Activated CD4-positive, alpha-beta T cell treated with anti-CD3 and anti-CD28 coated beads for 36 hours (primary cell): ENCODE measurements at regions not wholly inside any gene's neighbourhood (a gene's known extent, or its start where the extent isn't known, plus 50 kb on each side); places are given as distances from the start of the nearest gene placed in this dataset.
"Not testable (repeated sequence)": the region's sequence is repeated elsewhere in the genome, so short reads cannot be mapped to it uniquely, and the experiment has no call there.

Experiments used
- ATAC-seq: fragments of 200-7000 bp; cut with Tn5 transposase; one replicate; pipeline ENCODE4 v1.10.0; 2021; ENCODE audit warnings: mild to moderate bottlenecking, moderate library complexity
- CTCF ChIA-PET: fragments of 350-600 bp; sonication (Branson Sonifier 250); formaldehyde crosslinking; loops from one replicate; lab custom pipeline; 2021; ENCODE audit warnings: antibody characterized with exemption; lab: Charles Lee
- POLR2A ChIA-PET: fragments of 350-600 bp; sonication (Branson Sonifier 250); formaldehyde crosslinking; loops from one replicate; lab custom pipeline; 2021; ENCODE audit warnings: antibody characterized with exemption, inconsistent platforms; lab: Charles Lee
- DNase-seq: peaks from one replicate; pipeline ENCODE4 v3.0.0-alpha.2; 2020
- H3K27ac Mint-ChIP-seq: one replicate; pipeline ENCODE4 v1.8.0; 2021; ENCODE audit warnings: mixed read lengths
- H3K27me3 Mint-ChIP-seq: one replicate; pipeline ENCODE4 v1.8.0; 2021; ENCODE audit warnings: mixed read lengths
- H3K36me3 Mint-ChIP-seq: one replicate; pipeline ENCODE4 v1.8.0; 2021; ENCODE audit warnings: low read depth, mixed read lengths
- H3K4me1 Mint-ChIP-seq: one replicate; pipeline ENCODE4 v1.8.0; 2021; ENCODE audit warnings: mixed read lengths
- H3K4me3 Mint-ChIP-seq: one replicate; pipeline ENCODE4 v1.8.0; 2021; ENCODE audit warnings: mild to moderate bottlenecking, moderate library complexity, mixed read lengths
- H3K9me3 Mint-ChIP-seq: one replicate; pipeline ENCODE4 v1.8.0; 2021; ENCODE audit warnings: low read depth, mixed read lengths
- intact Hi-C, 2 experiments: fragments of 100-400 bp; cut with DNase I in 1 of 2; cut with micrococcal nuclease in 1 of 2; formaldehyde crosslinking; loops; one replicate each; pipeline versions ENCODE4 v1.14.2 to v1.15.1; 2022 to 2024; cut with DNase I, micrococcal nuclease

DNA sequence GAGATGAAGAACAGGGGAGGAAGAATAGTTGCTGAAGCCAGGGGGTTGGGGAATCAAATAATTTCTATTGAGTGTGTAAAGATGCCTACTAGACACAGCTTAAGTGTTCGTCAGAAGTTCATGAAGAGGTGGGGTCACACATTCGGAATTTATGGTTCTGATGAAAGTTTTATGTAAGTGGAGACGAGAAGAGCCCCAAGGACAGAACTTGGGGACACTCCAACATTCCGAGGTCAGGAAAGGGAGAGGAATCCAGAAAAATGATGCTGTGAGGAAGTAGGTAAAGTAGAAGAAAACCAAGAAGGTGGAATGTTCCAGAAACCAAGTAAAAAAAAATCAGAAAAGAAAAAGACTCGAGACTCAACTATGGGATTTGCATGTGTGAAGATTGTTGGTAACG lies 272.5 kb downstream of the SIPA1L2 start:
- intact Hi-C loops, result no loop called here
- ATAC-seq (no peak), DNase-seq (no peak)
- ChIA-PET CTCF (interaction anchor here (1.0 kb wide), 1 partner anchor 136 kb away, joined by 3 read pairs; no protein-coding TSS in a partner anchor), POLR2A (no interaction called here)
- Mint-ChIP-seq H3K4me3 (no peak overlapping the region), H3K36me3 (no peaks in the 10 kb centered on the region), H3K4me1 (no peaks in the 10 kb centered on the region), H3K9me3 (no peaks in the 10 kb centered on the region), H3K27ac (no peak overlapping the region), H3K27me3 (no peaks in the 10 kb centered on the region)

DNA sequence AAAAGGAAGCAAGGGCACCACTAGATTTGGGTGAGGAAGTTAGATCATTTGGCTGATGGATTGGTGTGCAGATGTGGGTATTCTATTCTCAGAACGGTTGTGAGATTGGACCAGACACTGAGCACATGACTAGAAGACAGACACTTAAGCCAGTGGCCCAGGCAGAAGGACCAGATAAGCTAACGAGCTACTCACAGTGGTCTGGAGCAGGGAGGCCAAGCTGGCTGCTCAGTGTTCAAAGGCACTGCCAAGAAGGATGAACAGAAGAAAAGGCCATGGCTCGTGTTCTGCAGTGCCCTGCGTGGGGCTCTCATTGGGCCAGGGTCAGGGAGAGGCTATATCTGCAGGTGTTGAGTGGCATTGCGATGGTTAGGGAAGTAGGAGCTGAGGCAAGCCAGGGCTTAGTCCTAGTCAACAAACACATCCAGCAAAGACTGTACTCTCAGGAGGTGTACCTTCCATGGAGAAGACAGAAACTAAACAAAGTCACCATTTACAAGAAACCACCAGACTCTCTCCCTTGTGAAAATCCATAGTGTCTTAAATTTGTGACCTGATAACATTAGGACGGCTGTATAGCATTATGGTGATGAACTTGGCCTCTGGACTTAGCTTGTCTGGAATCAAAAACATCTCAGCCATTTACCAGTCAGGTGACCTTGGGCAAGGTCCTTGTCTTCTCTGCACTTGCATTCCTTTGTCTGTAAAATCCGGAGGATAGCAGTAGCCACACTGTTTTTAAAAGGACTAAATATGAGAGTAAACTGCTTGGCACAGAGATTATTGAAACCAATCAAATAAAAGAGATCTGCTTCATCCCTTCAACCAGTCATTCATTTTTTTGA lies 274.5 kb downstream of the SIPA1L2 start:
- Mint-ChIP-seq H3K4me1 (no peaks in the 10 kb centered on the region), H3K27me3 (no peaks in the 10 kb centered on the region), H3K9me3 (no peaks in the 10 kb centered on the region), H3K27ac (no peak overlapping the region), H3K4me3 (no peak overlapping the region), H3K36me3 (no peaks in the 10 kb centered on the region)
- POLR2A ChIA-PET, result no interaction called here
- no peak for ATAC-seq
- DNase-seq, result no peak
- CTCF ChIA-PET, result no interaction called here
- intact Hi-C loops, result no loop called here

DNA sequence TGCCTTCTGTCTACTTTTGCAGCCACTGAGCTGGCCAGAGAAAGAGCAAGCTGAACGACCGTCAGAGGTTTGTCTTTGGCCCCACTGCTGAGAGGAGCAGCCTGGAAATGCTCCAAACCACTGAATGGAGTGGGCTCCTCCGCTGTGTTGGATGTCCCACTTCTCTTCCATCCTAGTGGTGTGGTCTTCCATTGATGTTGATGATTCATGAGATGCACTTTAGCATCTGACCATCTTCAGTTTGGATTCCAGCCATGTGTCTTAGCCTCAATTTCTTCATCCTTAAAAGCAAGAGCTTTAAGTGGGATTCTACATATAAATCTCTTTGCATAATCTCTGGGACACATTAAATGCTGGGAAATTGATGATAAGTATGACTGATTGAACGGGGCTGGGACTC lies 276.9 kb downstream of the SIPA1L2 start:
- ATAC-seq, result no peak
- Mint-ChIP-seq H3K27ac (no peak overlapping the region), H3K4me1 (no peaks in the 10 kb centered on the region), H3K4me3 (no peak overlapping the region), H3K36me3 (no peaks in the 10 kb centered on the region), H3K9me3 (no peaks in the 10 kb centered on the region), H3K27me3 (peaks cover 2% of the 10 kb centered on the region)
- intact Hi-C loops, result no loop called here
- CTCF ChIA-PET, result interaction anchor here (0.8 kb wide), 1 partner anchor 376 kb away, joined by 3 read pairs; no protein-coding TSS in a partner anchor
- POLR2A ChIA-PET, result no interaction called here
- DNase-seq, result no peak

DNA sequence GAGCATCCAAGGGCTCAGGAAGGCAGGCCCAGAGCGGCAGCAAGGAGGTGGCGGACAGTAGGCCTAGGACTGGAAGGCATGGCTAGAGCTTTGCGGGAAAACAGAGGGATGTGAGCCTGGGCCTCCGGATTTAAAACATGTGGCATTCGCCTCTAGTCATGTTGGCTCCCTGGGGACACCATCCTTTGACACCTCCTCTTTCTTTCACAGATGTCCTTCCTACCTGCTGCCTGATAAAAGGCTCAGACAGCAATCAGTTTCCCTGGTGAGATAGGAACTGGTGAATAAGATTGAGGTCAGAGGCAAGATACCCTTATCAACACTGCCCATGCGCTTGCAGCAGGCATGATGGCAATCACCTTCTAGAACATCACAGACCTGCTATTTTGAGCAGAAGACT lies 277.6 kb downstream of the SIPA1L2 start:
- no peaks in the 10 kb centered on the region for H3K36me3 Mint-ChIP-seq
- POLR2A ChIA-PET, result no interaction called here

DNA sequence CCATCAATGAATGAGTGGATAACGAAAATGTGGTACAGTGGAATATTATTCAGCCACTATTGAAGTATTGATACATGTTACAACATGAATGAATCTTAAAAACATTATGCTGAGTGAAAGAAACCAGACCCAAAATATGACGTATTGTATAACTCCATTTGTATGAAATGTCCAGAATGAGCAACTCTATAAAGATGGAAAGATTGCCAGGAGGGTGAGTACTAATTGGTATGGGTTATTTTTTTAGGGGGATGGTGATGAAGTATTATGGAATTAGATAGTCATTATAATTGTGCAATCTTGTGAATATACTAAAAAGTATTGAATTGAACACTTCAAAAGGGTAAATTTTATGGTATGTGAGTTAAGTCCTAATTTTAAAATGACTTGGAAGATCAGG lies 278.6 kb downstream of the SIPA1L2 start:
- H3K27ac Mint-ChIP-seq, result no peak overlapping the region
- DNase-seq (no peak), ATAC-seq (no peak)
- H3K4me1 Mint-ChIP-seq, result no peaks in the 10 kb centered on the region
- intact Hi-C loops, result no loop called here
- H3K9me3 Mint-ChIP-seq, result no peaks in the 10 kb centered on the region
- peaks cover 2% of the 10 kb centered on the region for H3K27me3 Mint-ChIP-seq
- H3K36me3 Mint-ChIP-seq, result no peaks in the 10 kb centered on the region
- no peak overlapping the region for H3K4me3 Mint-ChIP-seq
- POLR2A ChIA-PET, result no interaction called here
- CTCF ChIA-PET, result no interaction called here

More for the DNA sequence above, 277.6 kb downstream of the SIPA1L2 start:
- H3K27ac Mint-ChIP-seq, result no peak overlapping the region
- H3K9me3 Mint-ChIP-seq, result no peaks in the 10 kb centered on the region
- CTCF ChIA-PET, result no interaction called here
- no peak for ATAC-seq
- no peak overlapping the region for H3K4me3 Mint-ChIP-seq
- no peaks in the 10 kb centered on the region for H3K4me1 Mint-ChIP-seq
- no peak for DNase-seq
- H3K27me3 Mint-ChIP-seq, result peaks cover 2% of the 10 kb centered on the region
- intact Hi-C loops, result no loop called here

DNA sequence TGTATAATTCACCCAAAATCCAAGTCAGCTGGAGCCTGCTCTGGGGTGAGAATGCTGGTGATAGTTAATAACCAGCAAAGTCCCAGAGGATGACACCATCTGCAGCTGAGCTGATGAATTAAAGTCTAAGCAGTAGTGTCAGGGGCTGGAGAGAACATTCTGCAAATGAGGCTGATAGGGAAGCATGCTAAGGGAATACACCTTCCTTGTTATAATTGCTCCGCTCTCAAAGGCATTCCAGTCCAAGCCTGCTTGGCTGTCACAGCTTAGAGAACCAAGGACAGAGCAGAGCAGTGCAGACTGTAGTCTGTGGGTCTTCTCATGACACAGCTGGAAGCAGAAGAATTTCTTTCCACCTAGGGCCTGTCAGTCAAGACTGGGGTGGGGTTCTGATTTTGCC lies 283.1 kb downstream of the SIPA1L2 start:
- Mint-ChIP-seq H3K4me3 (no peak overlapping the region), H3K27me3 (peaks cover 3% of the 10 kb centered on the region), H3K9me3 (peaks cover 11% of the 10 kb centered on the region), H3K36me3 (no peaks in the 10 kb centered on the region), H3K4me1 (no peaks in the 10 kb centered on the region), H3K27ac (no peak overlapping the region)
- POLR2A ChIA-PET, result no interaction called here
- CTCF ChIA-PET, result no interaction called here
- DNase-seq (no peak), ATAC-seq (no peak)
- intact Hi-C loops, result no loop called here

DNA sequence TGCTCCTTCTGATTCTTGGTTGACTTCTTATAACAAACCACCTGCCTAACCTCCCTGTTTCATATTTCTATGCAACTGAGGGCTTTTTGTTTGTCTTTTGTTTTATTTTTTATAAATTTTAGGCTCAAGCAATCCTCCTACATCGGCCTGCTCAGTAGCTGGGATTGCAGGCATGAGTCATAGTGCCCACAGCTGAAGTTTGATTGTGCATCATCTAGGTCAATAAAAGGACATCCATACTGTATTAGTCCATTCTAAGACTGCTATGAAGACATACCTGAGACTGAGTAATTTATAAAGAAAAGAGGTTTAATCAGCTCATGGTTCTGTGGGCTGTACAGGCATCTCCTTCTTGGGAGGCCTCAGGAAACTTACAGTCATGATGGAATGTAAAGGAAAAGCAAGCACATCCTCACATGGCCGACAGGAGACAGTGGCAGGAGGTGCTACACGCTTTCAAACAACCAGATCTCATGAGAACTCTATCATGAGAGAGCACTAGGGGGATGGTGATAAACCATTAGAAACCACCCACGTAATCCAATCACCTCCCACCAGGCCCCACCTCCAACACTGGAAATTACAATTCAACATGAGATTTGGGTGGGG lies 285.0 kb downstream of the SIPA1L2 start:
- no peak overlapping the region for H3K4me3 Mint-ChIP-seq
- CTCF ChIA-PET, result no interaction called here

DNA sequence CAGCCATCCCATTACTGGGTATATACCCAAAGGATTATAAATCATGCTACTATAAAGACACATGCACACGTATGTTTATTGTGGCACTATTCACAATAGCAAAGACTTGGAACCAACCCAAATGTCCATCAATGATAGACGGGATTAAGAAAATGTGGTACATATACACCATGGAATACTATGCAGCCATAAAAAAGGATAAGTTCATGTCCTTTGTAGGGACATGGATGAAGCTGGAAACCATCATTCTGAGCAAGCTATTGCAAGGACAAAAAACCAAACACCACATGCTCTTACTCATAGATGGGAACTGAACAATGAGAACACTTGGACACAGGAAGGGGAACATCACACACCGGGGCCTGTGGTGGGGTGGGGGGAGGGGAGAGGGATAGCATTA lies 285.7 kb downstream of the SIPA1L2 start:
- H3K27me3 Mint-ChIP-seq, POLR2A ChIA-PET: not testable (repeated sequence)

More for the DNA sequence above, 285.0 kb downstream of the SIPA1L2 start:
- intact Hi-C loops, result no loop called here
- Mint-ChIP-seq H3K9me3 (peaks cover 11% of the 10 kb centered on the region), H3K27me3 (peaks cover 3% of the 10 kb centered on the region), H3K4me1 (no peaks in the 10 kb centered on the region), H3K36me3 (no peaks in the 10 kb centered on the region), H3K27ac (no peak overlapping the region)
- ATAC-seq (no peak), DNase-seq (no peak)
- POLR2A ChIA-PET, result no interaction called here

DNA sequence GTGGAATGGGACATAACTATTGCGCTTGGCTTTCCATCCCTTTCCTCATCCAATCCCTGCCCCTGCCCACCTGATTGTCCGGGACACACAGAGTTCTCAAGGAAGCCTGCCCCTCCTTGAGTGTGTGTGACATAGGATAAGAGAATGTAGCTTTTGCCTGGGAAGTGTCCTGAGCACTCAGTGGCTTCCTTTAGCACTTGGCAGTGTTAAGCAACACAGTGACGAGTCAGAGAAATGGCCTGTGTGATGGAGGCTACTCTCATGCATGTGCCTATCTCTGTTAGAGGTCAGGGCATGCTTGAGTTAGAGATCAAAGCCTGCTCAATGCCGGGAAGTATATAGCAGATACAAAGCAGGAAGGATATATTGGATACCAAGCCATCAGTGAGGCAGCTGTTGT lies 289.5 kb downstream of the SIPA1L2 start:
- CTCF ChIA-PET, result no interaction called here
- Mint-ChIP-seq H3K36me3 (no peaks in the 10 kb centered on the region), H3K27me3 (peaks cover 13% of the 10 kb centered on the region), H3K9me3 (peaks cover 8% of the 10 kb centered on the region), H3K4me3 (no peak overlapping the region), H3K4me1 (peaks cover 6% of the 10 kb centered on the region), H3K27ac (no peak overlapping the region)
- POLR2A ChIA-PET, result no interaction called here
- DNase-seq (no peak), ATAC-seq (no peak)
- intact Hi-C loops, result no loop called here

More for the DNA sequence above, 285.7 kb downstream of the SIPA1L2 start:
- CTCF ChIA-PET, ATAC-seq, H3K36me3 Mint-ChIP-seq, intact Hi-C loops, H3K4me1 Mint-ChIP-seq, DNase-seq, H3K27ac Mint-ChIP-seq, H3K4me3 Mint-ChIP-seq: not testable (repeated sequence)
- peaks cover 11% of the 10 kb centered on the region for H3K9me3 Mint-ChIP-seq

DNA sequence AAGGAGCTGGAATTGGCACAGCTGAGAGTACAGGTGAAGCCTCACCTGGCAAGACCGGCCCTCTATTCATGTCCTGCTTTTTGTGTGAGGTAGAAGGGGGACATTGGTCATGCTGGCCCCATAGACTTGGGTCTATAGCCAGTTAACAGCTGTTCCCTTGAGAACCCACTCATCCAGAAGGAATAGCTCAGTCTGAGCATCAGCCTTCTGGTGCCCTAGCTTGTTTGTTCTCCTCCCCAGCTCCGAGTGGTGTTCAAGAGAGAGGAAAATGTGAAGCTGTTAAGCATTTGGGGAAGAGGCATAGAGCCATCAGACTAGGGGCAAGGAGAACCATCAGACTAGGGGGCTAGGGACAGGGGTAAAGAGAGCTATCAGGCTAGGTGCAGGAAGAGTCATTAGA lies 290.9 kb downstream of the SIPA1L2 start:
- Mint-ChIP-seq H3K27ac (no peak overlapping the region), H3K27me3 (peaks cover 16% of the 10 kb centered on the region), H3K4me1 (peaks cover 20% of the 10 kb centered on the region), H3K4me3 (no peak overlapping the region), H3K36me3 (no peaks in the 10 kb centered on the region), H3K9me3 (no peaks in the 10 kb centered on the region)
- DNase-seq (no peak), ATAC-seq (no peak)
- CTCF ChIA-PET, result no interaction called here
- POLR2A ChIA-PET, result no interaction called here
- intact Hi-C loops, result no loop called here

DNA sequence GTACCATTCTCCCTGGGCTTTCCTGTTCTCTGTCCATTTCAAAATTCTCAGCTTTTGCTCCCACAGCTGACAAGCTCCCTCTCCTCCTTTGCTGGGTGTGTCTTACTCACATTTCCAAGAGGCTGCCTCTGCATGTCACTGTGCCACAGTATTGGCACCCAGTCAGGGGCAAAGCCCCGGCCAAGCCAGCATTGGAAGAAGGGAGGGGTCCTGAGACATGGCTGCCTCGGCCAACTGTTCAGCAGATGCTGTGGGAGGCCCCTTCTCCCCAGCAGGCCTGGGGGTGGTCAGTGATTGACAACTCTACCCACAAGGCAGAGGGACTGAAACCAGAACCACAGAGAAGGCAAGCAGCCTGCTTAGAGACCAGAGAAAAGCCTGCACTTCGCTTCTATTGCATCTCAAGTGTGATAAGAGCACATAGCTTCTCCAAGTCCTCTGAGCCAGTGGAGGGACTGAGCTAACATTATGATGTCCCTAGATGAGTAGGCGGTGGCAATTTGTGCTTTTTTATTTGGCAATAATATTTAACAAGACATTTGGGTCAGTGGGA lies 294.1 kb downstream of the SIPA1L2 start:
- no peaks in the 10 kb centered on the region for H3K36me3 Mint-ChIP-seq
- peaks cover 20% of the 10 kb centered on the region for H3K4me1 Mint-ChIP-seq
- H3K27me3 Mint-ChIP-seq, result peaks cover 22% of the 10 kb centered on the region
- H3K9me3 Mint-ChIP-seq, result no peaks in the 10 kb centered on the region
- H3K4me3 Mint-ChIP-seq, result no peak overlapping the region
- DNase-seq (peak; percentile 10), ATAC-seq (no peak)
- no peak overlapping the region for H3K27ac Mint-ChIP-seq
- CTCF ChIA-PET, result interaction anchor here (0.7 kb wide), 1 partner anchor 35 kb away, joined by 4 read pairs; no protein-coding TSS in a partner anchor
- POLR2A ChIA-PET, result no interaction called here
- intact Hi-C loops, result no loop called here

DNA sequence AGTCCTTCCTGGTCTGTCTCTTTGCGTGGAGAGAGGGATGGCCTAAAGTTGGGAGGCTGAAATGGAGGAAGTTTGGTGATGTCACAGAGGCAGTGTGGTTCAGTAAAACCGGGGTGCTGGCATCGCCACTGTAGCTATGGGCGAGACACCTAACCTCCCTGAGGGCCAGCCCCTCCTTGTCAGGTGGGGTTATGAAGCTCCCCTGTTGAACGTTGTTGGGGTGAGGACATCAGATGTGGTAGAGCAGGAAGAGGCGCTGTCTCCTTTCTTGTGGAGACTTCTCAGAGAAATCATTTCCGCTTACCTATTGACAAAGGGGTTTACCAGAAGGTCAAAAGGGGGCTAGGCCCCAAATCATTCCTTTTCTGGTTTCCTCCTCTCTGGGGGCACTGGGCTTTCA lies 294.7 kb downstream of the SIPA1L2 start:
- Mint-ChIP-seq H3K4me1 (peaks cover 20% of the 10 kb centered on the region), H3K9me3 (no peaks in the 10 kb centered on the region), H3K27ac (peak overlapping the region; percentile 69), H3K27me3 (peaks cover 22% of the 10 kb centered on the region), H3K4me3 (no peak overlapping the region), H3K36me3 (no peaks in the 10 kb centered on the region)
- ATAC-seq (peak; percentile 93), DNase-seq (peak; percentile 38)
- ChIA-PET CTCF (interaction anchor here (0.5 to 0.7 kb wide), 4 partner anchors 25 to 600 kb away, joined by 3 to 4 read pairs (median 4); no protein-coding TSS in a partner anchor), POLR2A (no interaction called here)
- intact Hi-C loops, result no loop called here
